GM21515 (cell line): ENCODE measurements at regions not wholly inside any gene's neighbourhood (a gene's known extent, or its start where the extent isn't known, plus 50 kb on each side); places are given as distances from the start of the nearest gene placed in this dataset.

Source experiments
- ATAC-seq: cut with Tn5 transposase; IDR thresholded peaks from one replicate; pipeline ENCODE4 v1.9.1; 2021; ENCODE audit not compliant: unreplicated experiment

DNA sequence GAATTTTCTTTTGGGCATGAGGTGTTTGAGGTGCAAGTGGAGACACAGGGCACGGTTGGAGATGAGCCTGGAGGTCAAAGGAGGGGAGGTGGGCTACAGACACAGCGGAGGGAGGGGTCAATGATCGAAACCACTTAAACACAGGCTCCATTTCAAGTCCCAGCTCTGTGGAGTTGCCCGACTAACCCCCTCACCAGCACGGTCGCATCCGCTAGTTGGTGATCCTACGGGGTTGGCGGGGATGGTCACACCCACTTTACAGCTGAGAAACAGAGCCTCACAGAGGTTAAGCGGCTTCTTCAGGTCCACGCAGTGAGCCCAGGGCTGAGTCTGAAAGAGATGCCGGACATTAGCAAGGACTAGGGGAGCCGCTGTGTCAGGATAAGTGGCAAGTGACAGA lies 60.1 kb upstream of the RUNX3 start:
- ATAC-seq: no peak

- no peak for ATAC-seq
Measured at GRCh38 chr1:24989082-24989481, 59.0 kb upstream of the RUNX3 start.

GRCh38 chr1:24988558-24988912 lies 58.5 kb upstream of the RUNX3 start:
- no peak for ATAC-seq

DNA sequence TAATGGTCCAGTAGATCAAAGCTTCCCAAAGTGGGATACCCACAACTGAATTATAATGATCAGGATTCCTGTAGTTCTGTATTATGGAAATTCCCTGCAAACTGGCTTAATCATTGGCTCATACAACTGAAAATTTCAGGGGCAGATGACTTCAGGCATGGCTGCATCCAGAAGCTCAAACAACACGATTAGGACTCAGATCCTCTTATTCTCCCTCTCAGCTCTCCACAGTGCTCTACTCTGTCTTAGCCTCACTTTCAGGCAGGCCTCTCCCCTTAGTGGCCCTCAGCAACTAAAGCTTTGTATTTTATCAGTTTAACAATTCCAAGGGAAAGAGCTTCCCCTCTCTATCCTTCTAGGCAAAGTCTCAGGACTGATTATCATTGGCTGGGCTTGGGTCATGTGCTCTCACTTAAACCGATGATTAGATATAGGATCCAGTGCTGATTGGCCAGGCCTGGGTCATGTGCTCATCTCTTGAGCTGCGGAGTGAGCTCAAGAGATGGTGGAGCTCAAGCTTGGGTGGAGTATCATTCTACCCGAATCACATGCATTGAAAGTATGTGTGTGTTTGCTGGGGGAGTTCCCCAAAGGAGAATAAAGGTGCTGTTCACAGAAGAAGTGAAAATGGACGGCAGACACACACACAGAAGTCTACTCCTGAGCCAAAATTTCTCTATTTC lies 57.9 kb upstream of the RUNX3 start:
- no peak for ATAC-seq

DNA sequence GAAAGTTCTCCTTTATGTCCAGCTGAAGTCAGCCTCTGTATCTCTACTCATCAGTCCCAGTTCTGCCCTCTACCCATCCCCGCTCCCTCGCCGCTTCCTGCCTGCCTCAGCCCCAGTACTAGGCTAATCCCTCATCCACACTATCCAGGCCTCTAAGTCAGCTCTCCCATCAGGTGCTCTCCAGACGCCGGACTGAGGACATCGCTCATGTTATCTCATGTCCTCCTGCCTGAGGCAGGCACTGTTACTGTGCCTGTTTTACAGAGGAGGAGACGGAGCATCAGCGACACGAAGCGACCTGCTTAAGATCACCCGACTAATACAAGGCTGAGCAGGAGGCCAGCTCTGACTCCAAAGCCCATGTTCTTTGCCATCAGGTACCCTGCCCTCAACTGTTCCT lies 57.3 kb upstream of the RUNX3 start:
- ATAC-seq: no peak

- ATAC-seq: no peak
Measured at GRCh38 chr1:24986372-24986965, 56.4 kb upstream of the RUNX3 start.

- ATAC-seq: no peak
Measured at GRCh38 chr1:24985737-24986136, 55.7 kb upstream of the RUNX3 start.

- ATAC-seq: no peak
Measured at GRCh38 chr1:24984800-24985522, 54.9 kb upstream of the RUNX3 start.

DNA sequence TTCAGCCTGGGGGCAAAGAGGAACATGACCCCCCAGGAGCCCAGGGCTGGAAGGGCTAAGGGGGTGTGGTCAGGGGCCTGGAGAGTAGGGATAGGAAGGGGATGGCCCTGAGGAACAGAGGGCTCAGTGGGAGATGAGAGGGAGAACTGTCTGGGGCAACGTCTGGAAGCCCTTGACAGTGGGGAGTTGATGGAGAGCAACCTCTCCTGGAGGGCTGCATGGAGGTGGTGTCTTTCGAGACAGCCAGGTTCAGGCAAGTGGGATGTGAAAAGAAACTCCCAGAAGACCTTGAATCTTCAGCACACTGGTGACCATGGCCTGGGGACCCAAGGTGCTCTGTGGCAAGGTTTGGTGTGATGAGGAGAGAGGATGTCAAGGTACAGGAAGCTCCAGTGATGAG lies 54.2 kb upstream of the RUNX3 start:
- no peak for ATAC-seq

GRCh38 chr1:24983006-24983680 lies 53.1 kb upstream of the RUNX3 start:
- no peak for ATAC-seq

DNA sequence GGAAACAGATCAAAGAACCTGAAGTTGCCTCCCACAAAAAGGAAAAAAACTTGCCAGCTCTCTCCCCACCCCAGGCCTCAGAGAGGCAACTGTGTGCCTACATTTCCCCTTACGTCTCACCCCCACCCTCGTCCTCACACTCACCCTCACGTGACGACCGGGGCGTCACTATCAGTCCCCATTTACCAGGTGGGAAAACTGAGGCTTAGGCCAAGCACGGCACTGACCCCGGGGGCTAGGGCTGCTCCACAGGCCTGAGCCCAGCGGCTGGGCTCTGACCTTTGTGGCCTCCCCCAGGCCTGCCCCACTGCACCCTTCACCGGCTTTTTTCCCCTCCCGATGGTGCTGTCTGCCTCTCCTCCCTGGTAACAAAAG lies 51.5 kb upstream of the RUNX3 start:
- ATAC-seq: no peak

GRCh38 chr1:24980836-24981630 lies 51.0 kb upstream of the RUNX3 start:
- ATAC-seq: no peak
